CD1c-positive myeloid dendritic cell (primary cell): ENCODE measurements at regions not wholly inside any gene's neighbourhood (a gene's known extent, or its start where the extent isn't known, plus 50 kb on each side); places are given as distances from the start of the nearest gene placed in this dataset.
"Not testable (repeated sequence)": the region's sequence is repeated elsewhere in the genome, so short reads cannot be mapped to it uniquely, and the experiment has no call there.

Experiments used
- DNase-seq: peaks from one replicate; pipeline ENCODE4 v3.0.0-alpha.2; 2016; ENCODE audit errors: extremely low spot score

GRCh38 chr12:124130691-124131591 lies 157.9 kb downstream of the ZNF664 start:
- no peak for DNase-seq

- no peak for DNase-seq
Observed at GRCh38 chr12:124131659-124132058, 158.6 kb downstream of the ZNF664 start.

DNA sequence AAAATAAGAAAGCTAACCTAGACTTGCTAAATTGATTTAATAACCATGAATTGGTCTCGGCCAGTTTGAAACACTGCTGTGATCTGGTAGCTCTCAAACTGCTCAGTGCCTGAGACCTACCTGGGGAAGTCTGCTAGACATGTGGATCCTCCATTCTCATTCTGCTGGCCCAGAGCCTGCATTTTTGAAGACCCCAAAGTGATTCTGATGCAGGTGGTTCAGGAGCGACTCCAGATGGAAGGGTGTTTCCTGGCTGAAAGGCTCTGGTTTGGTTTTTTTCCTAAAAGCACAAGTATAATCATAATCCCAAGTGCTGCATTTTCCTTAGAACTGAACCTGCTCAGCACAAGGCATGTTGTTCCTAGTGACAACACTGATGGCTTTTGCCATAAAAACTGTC lies 159.5 kb downstream of the ZNF664 start:
- no peak for DNase-seq

GRCh38 chr12:124136796-124137195 lies 158.1 kb upstream of the RFLNA start:
- DNase-seq = no peak

- no peak for DNase-seq
Observed at GRCh38 chr12:124140944-124141486, 153.9 kb upstream of the RFLNA start.

GRCh38 chr12:124141611-124142010 lies 153.3 kb upstream of the RFLNA start:
- DNase-seq = not testable (repeated sequence)

- DNase-seq = no peak
Observed at GRCh38 chr12:124142395-124143035, 152.4 kb upstream of the RFLNA start.

DNA sequence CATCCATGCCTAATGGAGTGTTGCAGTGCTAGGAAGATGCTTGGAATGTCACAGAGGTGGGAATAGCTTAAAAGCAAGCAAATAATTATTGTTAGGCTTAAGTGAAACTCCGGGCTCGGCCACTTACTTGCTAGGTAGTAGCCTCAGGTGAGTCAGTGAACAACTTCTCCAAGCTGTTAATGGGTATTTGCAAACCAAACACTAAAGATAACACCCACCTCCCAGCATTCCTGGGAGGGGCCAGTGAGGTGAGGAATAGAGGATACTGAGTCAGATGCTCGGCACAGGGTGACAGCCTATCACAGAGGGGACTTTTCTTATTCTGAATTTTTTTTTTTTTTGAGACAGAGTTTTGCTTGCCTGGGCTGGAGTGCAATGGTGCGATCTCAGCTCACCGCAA lies 151.2 kb upstream of the RFLNA start:
- no peak for DNase-seq

DNA sequence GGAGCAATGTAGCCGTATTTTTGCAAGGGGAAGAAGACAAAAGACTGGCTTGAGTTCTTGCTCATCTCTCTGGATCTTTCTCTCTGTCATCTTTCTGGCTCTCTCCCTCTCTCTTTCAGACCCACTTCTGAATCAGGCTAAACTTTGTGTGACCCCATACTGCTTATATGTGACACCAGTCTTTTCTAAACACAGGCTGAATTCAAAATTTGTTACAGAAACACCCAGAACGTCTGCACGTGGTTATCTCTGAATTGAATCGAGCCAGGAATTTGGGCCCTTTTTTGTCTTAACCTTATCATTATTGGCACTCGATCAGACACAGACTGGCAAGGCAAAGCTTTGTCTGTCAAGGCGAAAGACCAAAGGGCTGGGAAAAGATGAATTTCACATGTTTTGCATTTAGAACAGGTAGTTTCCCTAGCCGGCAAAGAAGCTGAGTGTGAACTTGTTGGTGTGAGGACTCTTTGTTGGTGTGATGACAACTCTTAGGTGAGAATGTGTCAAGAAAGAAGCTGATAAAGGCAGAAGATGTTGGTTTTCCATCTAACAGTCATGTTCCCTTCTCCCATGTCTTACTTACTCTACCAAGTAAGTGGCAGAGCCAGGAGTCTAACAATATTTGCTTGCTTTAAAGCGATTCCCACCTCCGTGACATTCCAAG lies 150.2 kb upstream of the RFLNA start:
- no peak for DNase-seq

GRCh38 chr12:124147027-124147426 lies 147.9 kb upstream of the RFLNA start:
- DNase-seq = no peak

- DNase-seq = no peak
Observed at GRCh38 chr12:124147575-124147974, 147.3 kb upstream of the RFLNA start.

GRCh38 chr12:124148481-124149273 lies 146.2 kb upstream of the RFLNA start:
- DNase-seq = no peak

DNA sequence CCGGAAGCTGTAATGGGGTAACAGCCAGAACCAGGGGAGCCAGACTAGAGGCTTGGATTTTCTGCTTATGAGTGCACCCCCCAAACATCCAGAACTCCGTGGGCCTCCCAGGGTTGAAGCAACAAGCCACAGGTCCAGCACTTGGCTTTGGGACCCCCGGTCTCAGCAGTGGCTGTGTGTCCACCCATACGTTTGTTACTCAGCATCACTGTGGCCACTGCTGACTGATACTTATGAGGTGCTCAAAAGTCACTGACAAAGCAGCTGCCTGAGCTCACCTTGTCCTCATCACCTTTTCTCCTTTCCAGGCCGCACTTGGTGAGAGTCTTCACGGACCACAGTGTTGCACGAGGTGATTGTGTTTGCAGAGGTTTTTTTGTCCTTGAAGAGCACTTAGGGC lies 145.6 kb upstream of the RFLNA start:
- DNase-seq = no peak

DNA sequence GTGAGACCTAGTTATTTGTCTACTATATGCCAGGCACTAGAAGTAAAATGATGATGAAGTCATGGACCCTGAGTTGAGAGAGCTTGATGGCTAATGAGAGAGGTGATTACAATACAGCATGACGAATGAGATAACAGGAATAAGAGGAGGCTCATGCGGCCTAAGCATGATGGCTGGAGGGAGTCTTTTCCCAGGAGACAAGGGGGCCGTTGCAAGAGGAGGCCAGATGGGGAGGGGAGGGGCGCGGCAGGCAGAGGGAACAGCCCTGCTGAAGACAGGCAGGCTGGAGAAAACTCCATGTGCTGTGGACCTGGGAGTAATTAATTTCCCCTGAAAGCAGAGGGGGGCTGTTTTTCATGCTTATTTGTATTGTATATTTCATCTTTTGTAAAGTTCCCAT lies 144.7 kb upstream of the RFLNA start:
- no peak for DNase-seq

- DNase-seq = no peak
Observed at GRCh38 chr12:124151583-124151982, 143.3 kb upstream of the RFLNA start.

GRCh38 chr12:124152731-124153130 lies 142.2 kb upstream of the RFLNA start:
- no peak for DNase-seq

DNA sequence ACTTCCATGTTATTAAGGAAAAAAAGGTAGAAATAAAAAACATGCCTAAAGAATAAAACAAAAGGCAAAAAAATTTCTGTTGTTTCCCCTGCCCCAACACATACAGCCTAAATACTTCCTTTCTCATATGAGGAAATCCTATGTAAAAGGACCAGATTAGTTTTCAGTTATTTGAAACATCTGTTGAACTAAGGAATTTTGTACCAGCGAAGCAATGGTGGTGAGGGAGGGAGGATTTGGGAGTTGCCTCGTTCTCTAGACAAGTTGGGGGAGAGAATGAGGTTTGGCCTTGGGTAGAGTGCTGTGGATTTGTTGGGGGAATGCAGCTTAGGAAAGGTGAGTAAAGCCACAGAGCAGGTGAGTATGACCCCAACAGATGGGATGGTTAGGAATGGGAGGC lies 141.5 kb upstream of the RFLNA start:
- no peak for DNase-seq

- DNase-seq = no peak
Observed at GRCh38 chr12:124157406-124157805, 137.5 kb upstream of the RFLNA start.

- no peak for DNase-seq
Observed at GRCh38 chr12:124159655-124160054, 135.2 kb upstream of the RFLNA start.

- no peak for DNase-seq
Observed at GRCh38 chr12:124160097-124160756, 134.7 kb upstream of the RFLNA start.

DNA sequence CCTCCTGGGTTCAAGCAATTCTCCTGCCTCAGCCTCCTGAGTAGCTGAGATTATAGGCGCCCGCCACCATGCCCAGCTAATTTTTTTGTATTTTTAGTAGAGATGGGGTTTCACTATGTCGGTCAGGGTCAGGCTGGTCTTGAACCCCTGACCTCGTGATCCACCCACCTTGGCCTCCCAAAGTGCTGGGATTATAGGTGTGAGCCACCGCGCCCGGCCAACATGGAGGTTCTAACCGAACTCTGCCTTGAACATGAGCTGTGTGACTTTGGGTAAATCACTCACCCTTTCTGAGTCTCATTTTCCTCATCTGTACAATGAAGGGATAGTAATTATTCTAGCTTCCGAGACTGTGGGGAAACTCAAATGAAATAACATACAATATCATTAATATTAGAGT lies 133.5 kb upstream of the RFLNA start:
- DNase-seq = not testable (repeated sequence)
